Fibroblast of villous mesenchyme (primary cell): ENCODE measurements at regions not wholly inside any gene's neighbourhood (a gene's known extent, or its start where the extent isn't known, plus 50 kb on each side); places are given as distances from the start of the nearest gene placed in this dataset.

Experiments used
- DNase-seq: peaks from one replicate; pipeline ENCODE4 v3.0.0-alpha.2; 2010; ENCODE audit warnings: low read depth
- H3K4me3 ChIP-seq: 2 replicates; pipeline ENCODE4 v1.5.1; 2011; ENCODE audit warnings: low read depth, mild to moderate bottlenecking, low read length
- TF ChIP-seq, protein P1 (sequence below): IDR thresholded peaks from 2 replicates; pipeline ENCODE4 v1.5.1; 2012; ENCODE audit warnings: low read depth, mild to moderate bottlenecking, low read length; ENCODE audit not compliant: insufficient read depth

DNA sequence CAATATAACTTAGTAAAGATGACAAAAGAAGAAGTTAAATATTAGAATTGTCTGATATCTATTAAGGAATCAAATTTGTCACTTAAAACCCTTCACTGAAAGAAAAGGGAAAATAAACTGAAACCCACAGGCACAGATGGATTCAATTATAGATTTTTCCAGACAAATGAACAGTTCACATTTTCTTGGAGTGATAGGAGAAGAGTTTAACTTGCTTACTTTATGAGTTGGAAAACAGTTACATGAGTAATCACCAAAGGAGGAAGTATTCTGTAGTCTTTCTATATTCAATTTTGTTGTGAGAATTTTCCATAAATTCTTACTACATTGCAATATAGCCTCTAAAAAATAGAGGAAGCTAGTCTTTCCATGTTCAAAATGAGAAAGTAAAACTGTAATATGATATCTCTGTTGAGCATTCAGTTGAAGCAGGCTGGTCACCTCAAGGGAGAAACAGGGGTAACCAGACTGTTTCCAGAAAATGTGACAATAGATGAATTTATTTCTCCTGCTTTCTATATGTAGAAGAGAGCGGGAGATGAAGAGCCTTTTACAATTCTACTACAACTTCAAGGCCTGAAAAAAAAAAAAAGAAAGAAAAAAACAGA lies 330.3 kb upstream of the EPHA5 start:
- TF ChIP-seq, protein P1, sequence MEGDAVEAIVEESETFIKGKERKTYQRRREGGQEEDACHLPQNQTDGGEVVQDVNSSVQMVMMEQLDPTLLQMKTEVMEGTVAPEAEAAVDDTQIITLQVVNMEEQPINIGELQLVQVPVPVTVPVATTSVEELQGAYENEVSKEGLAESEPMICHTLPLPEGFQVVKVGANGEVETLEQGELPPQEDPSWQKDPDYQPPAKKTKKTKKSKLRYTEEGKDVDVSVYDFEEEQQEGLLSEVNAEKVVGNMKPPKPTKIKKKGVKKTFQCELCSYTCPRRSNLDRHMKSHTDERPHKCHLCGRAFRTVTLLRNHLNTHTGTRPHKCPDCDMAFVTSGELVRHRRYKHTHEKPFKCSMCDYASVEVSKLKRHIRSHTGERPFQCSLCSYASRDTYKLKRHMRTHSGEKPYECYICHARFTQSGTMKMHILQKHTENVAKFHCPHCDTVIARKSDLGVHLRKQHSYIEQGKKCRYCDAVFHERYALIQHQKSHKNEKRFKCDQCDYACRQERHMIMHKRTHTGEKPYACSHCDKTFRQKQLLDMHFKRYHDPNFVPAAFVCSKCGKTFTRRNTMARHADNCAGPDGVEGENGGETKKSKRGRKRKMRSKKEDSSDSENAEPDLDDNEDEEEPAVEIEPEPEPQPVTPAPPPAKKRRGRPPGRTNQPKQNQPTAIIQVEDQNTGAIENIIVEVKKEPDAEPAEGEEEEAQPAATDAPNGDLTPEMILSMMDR = no peak
- DNase-seq = peak; percentile 1
- peak overlapping the region; percentile 58 for H3K4me3 ChIP-seq

GRCh38 chr4:65999518-65999871 lies 329.2 kb upstream of the EPHA5 start:
- H3K4me3 ChIP-seq = peak overlapping the region; percentile 58
- DNase-seq = peak; percentile 9
- TF ChIP-seq, protein P1 = no peak

GRCh38 chr4:65998807-65999517 lies 328.7 kb upstream of the EPHA5 start:
- H3K4me3 ChIP-seq = peak overlapping the region; percentile 58
- peak; percentile 11 for DNase-seq

DNA sequence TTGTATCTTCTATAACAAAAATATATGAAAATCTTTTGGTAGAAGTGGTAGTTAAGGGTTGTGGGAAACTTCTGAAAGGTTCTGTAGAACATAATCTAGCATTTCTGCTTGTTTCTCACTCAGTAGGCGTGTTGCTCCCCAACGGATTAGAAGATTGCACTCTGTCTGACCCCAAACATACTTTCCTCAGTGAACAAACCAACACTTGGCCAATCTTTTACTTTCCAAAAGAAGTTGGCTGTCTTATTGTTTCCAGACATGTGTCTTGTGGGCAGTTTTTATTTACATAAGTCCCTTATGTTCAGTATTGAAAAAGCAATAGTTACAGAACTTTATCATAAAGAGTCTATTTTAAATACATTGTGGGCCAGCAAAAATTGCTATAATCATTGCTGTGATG lies 312.8 kb upstream of the EPHA5 start:
- peak; percentile 4 for DNase-seq
- TF ChIP-seq, protein P1 = no peak
- no peak overlapping the region for H3K4me3 ChIP-seq

DNA sequence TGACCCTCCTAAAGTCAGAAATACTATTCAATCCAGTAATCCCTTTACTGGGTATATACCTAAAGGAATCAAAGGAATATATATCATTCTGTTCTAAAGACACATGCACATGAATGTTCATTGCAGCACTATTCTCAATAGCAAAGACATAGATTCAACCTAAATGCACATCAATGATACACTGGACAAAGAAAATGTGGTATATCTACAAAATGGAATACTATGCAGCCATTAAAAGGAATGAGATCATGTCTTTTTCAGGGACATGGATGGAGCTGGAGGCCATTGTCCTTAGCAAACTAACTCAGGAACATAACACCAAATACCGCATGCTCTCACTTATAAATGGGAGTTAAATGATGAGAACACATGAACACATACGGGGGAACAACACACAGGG lies 306.0 kb upstream of the EPHA5 start:
- DNase-seq = no peak
- no peak overlapping the region for H3K4me3 ChIP-seq
- TF ChIP-seq, protein P1 = no peak

DNA sequence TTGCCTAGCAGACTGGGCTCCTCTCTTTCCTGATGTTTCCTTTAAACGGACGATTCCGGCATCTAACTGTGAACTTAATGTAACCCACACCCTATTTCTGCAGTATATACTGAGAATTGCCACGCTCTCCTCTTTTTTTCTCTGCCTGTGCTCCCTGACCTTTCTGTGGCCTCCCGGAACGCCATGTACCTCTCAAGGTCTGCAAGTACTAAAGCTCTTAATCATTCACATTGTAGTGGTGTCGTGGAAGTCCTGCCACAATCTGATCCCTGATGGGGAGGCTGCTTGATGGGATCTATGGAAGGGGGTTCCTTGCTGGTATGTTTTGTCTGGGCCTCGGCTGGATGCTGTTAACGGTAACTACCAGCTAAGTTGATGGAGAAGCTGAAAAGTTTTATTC lies 302.9 kb upstream of the EPHA5 start:
- TF ChIP-seq, protein P1 = no peak
- H3K4me3 ChIP-seq = no peak overlapping the region

DNA sequence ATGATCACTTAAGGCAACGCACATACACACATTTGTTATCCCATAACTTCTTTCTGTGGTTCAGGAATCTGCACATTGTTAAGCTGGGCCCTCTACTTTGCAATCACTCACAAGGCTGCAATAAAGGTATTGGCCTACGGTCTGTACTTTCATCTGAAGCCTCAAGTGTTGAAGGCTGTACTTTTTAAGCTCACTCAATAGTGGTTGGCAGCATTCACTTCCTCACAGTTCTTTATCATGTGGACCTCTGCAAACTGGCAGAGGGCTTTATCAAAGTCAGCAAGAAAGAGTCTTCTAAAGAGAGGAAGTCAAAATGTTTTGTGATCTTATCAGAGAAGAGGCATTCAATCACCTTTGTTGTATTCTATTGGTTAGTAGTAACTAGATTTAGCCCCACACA lies 301.4 kb upstream of the EPHA5 start:
- no peak overlapping the region for H3K4me3 ChIP-seq
- TF ChIP-seq, protein P1 = no peak
- no peak for DNase-seq

More for the DNA sequence above, 302.9 kb upstream of the EPHA5 start:
- no peak for DNase-seq
